ENCODE measurements at regions not wholly inside any gene's neighbourhood (a gene's known extent, or its start where the extent isn't known, plus 50 kb on each side); places are given as distances from the start of the nearest gene placed in this dataset.

DNA sequence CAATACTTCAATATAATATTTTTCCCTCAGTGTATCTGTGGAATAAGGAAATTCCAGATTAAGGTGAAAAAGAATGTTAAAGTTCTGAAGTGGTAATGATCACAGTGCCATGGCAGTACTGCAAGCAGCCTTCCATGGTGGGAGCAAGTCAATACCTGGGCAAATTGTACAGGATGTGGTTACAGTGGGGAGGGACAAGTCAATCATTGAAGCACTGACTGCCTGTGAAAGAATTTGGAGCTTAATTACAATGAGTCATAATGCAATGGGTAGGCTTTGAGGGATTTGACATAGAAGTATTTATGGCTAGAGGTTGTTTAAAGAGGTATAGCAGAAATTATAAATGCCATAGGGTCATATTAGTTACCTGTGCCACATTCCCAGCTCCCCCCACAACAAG is 786.5 kb upstream of the ACO1 start:
- DNase-seq (ENCODE audit: low read depth): peak; percentile 74

DNA sequence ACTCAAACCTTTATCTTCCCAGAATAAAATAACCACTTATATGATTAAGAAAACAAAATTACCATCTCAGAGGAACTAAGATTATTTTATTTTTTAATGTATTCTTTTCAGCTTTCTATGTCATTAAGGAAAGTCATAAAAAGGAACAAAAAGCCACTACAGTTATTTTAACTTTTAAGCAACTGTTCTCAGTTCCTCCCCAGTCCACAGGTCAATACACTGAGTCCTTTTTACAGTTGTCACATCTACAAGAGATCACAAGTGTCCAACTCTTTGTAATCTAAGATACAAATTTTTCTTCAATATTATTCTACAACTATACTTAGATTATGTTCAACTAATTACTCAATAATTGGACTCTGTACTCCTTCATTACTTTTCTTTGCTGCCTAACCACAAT is 782.8 kb upstream of the ACO1 start:
- DNase-seq (ENCODE audit: low read depth): no peak

GRCh38 chr9:31604531-31604930 is 779.9 kb upstream of the ACO1 start:
- DNase-seq (ENCODE audit: low read depth): peak; percentile 62

GRCh38 chr9:31605164-31605563 is 779.3 kb upstream of the ACO1 start:
- DNase-seq (ENCODE audit: low read depth): no peak

- no peak for DNase-seq (ENCODE audit: low read depth)
These were observed 777.8 kb upstream of the ACO1 start for GRCh38 chr9:31606678-31607077.

DNA sequence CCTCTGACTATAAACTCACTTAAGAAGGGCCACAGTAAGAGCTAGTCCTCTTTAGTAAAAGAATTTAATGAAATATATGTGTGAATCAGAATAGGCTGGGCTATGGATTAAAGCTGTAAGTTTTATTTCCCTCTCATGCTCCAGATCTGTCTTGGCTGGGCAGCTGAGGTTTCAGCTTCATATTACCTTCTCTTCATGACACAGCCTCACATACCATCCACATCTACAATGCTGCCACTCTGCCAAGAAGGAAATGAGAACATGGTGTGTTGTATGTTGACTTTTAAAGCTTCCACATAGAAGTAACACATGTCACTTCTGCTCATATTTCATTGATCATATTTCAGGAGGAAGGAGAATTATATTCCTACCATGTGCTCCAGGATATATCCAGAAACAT is 776.0 kb upstream of the ACO1 start:
- DNase-seq (ENCODE audit: low read depth): peak; percentile 84

DNA sequence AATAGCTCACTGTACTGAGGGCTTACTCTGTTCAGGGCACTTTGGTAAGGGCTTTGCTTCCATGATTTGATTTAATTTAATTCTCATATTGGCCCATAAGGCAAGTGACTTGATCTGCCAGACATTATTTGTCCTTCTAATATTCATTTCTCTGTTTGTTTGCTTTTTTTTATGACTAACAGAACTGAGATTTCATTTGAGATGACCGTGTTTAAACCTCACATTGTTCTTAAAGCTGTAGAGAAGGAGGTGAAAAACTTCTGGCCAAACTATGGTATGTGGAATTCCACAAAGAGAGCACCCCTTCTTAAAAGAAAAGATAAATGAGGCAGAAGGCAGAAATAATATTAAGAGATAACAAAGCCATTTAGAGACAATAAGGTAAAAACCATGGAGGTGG is 775.6 kb upstream of the ACO1 start:
- peak; percentile 53 for DNase-seq (ENCODE audit: low read depth)

- DNase-seq (ENCODE audit: low read depth): peak; percentile 58
These were observed 772.0 kb upstream of the ACO1 start for GRCh38 chr9:31612336-31613030.

GRCh38 chr9:31615966-31616365 is 768.5 kb upstream of the ACO1 start:
- no peak for DNase-seq (ENCODE audit: low read depth)

GRCh38 chr9:31623511-31623910 is 760.9 kb upstream of the ACO1 start:
- DNase-seq (ENCODE audit: low read depth): no peak

- no peak for DNase-seq (ENCODE audit: low read depth)
These were observed 755.2 kb upstream of the ACO1 start for GRCh38 chr9:31629292-31629691.

DNA sequence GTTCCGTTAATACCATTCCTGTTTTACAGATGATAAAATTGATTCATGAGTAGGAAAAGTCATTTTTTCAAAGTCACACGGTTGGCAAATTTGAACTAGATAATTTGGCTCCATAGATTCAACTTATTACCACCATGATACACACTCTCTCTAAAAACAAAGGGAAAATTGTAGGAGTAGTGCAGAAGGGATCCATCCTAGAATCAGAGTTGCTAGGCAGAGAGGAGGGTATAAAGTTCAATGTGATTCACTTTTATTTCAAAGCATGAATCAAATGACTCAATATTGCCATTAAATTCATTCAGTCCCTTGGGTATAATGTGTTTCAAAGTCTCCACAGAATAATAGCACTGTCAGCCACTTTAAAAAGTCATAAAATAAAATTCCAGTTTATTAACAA is 747.2 kb upstream of the ACO1 start:
- no peak for DNase-seq (ENCODE audit: low read depth)

GRCh38 chr9:31637861-31638260 is 746.6 kb upstream of the ACO1 start:
- DNase-seq (ENCODE audit: low read depth): no peak

GRCh38 chr9:31639451-31639850 is 745.0 kb upstream of the ACO1 start:
- no peak for DNase-seq (ENCODE audit: low read depth)

DNA sequence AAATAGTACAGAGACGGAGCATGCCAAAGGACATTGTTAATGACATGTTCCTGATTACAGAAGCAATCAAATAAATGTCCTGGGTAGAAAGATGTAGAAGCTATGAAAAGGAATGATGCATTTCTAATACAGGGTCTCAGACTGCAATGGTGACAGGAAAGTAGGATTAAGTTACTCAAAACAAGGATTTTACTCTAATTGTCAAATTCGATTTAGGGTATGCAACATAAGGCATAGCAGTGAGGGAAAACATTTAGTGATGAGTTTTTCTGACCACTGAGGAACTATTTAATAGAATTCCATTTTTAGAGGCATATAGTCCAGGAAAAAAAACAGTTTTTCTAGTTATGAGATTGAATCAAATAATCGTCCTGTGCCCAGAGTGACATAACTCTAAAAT is 715.1 kb upstream of the ACO1 start:
- DNase-seq (ENCODE audit: low read depth): no peak

DNA sequence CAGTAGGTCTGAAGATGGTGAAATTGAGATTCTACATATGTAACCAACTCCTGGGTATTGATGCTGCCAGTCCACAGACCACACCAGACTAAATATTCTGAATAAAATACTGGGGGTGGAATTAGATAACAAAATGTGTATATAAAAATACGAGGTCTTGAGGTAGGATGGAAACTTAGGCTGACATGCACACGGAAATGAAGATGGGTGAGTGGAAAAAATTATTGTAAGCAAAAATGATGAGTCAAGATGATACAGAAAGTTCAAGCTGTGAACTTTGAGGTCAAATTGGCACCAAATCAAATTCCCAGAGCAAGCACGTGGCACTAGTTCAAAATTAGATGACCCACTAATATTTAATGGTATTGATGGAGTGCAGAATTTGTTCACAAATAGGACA is 713.4 kb upstream of the ACO1 start:
- peak; percentile 31 for DNase-seq (ENCODE audit: low read depth)

DNA sequence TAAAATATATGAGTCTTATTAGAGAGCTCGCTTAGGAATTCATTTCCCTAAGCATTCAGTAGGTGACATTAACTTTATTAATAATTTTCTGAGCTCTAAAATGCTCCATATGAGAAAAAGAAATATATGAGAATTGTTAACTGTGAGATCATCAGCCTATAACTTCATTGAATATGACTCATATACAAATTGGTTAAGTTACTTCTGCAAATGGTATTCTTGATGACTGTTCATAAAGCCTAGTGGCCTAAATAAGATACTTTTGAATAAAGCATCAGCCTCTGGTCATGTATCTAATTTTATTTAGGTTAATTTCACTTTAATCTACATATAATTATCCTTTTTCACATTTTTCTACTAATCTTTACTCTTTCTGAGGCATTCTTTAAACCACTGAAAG is 710.2 kb upstream of the ACO1 start:
- DNase-seq (ENCODE audit: low read depth): peak; percentile 33

GRCh38 chr9:31677415-31677814 is 707.0 kb upstream of the ACO1 start:
- no peak for DNase-seq (ENCODE audit: low read depth)

DNA sequence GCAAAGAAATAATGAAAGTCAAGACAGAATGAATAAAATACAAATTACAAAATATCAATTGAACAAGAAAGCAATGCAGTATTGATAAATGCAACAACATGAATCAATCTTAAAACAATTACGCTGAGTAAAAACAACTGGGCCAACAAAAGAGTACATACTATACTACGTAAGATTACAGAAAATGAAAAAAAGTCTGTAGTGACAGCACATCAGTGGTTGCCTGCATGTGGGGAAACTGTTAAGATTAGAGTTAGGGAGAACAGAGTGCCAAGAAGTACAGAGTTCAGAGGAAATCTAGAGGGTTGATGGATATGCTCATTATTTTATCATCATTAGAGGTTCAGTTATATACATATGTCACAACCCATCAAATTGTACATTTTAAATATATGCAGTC is 706.6 kb upstream of the ACO1 start:
- no peak for DNase-seq (ENCODE audit: low read depth)

- peak; percentile 52 for DNase-seq (ENCODE audit: low read depth)
These were observed 701.3 kb upstream of the ACO1 start for GRCh38 chr9:31683116-31683515.

DNA sequence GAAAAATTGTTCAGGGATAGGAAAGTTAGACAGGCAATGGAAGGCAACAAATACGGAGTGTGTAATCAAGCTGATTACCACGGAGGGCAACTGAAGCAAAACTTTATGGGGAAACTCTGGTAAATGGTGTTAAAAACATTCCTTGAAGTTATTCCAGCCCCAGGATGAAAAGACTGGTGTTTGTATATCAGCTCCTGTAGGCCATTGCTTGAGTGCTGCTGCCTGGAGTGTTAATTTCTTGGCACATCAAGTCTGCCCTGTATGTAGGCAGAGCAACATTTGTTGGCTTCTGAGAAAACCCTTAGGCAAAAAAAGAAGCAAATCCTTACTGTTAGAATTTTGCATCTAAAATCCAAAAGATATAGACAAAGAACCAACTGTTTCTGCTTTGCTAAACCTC is 686.5 kb upstream of the ACO1 start:
- DNase-seq (ENCODE audit: low read depth): no peak

DNA sequence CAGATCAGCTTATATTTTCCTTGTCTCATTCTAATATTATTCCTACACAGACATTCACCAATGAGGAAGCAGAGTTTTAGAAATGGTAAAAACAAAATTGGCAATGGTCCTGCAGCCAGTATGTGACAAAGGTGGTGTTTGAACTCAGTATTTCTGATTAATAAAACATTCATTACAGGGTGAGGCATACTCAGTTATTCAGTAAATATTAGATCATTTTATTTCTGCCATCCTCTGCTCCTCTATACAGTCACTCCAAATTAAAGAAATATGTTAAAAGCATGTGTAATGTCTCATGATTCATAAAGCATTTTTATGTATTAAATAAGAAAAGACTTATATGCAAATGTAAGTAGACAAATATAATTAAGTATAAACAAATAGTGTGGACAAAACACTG is 684.6 kb upstream of the ACO1 start:
- no peak for DNase-seq (ENCODE audit: low read depth)

DNA sequence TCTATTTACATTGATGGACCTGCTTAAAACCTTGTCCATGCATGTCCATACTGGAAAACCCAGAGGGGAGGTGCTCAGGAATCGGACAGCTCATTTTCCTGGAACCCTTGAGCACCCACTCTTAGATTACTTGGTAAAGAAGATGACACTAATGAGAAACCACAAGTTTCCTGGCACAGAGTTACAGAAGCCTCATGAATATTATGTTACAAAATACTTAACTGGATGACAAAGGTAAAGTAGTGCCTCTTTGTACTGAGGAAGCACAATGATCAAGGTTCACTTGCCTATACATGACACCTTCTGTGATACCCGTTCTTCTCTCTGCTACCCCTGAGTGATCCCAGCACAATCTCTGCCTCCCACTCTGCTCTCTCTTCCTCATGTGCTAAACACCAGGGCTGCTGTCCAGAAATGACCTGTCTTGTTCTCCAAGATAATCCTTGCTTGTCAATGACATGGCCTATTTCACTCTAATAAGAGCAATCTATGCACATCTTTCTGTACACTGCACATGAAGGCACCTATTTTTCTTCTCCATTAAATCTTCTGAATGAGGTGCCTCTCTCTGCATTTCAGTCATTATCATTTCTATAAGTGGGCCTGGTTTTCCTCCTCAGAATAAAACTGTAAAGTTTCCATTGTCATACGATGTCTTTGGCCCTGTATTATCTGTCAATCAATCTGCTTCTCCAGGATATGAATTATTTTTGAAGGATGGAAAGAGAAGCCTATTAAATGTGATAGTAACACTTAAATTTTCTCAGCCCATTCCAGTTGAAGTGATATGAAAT is 684.0 kb upstream of the ACO1 start:
- peak; percentile 48 for DNase-seq (ENCODE audit: low read depth)
